Hematopoietic multipotent progenitor cell treated with erythropoietin and hydrocortisone succinate and interleukin-3 and kit ligand, for 15 days (in vitro differentiated cells): ENCODE measurements at regions not wholly inside any gene's neighbourhood (a gene's known extent, or its start where the extent isn't known, plus 50 kb on each side); places are given as distances from the start of the nearest gene placed in this dataset.

Experiments
- DNase-seq: peaks from one replicate; pipeline ENCODE4 v3.0.0-alpha.2; 2015; ENCODE audit warnings: low spot score

DNA sequence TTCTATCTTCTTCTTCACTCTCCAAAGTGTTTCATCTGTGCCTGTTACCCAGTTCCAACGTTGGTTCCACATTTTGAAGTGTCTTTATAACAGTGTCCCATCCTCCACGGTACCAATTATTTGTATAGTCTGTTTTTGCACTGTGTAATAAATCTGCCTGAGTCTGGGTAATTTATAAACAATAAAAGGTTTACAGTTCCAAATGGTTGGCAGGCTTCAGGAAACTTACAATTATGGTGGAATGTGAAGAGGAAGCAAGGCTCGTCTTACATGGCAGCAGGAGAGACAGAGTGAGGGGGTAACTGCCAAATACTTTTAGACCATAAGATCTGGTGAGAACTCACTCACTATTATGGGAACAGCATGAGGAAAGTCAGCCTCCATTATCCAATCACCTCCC, 465.4 kb upstream of the CDH9 start:
- no peak for DNase-seq

GRCh38 chr5:27502236-27502635, 463.9 kb upstream of the CDH9 start:
- DNase-seq: no peak

DNA sequence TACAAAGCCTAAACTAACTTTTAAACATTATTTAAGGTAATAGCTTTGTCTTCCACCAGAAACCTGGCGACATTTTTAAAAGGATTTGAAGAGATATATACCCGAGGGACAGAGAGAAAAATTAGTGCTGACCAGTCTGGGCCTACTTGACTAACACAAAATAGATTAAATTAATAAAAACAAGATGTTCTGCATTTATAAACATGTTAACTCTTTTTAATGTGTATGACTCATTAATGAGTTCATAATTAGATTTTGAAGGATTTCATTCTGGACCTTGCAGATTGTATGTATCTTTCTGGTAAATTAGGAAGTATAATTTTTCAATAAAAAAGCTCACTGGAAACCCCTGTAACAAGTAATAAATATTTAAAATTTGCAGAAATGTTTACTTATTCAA, 459.1 kb upstream of the CDH9 start:
- DNase-seq: no peak

DNA sequence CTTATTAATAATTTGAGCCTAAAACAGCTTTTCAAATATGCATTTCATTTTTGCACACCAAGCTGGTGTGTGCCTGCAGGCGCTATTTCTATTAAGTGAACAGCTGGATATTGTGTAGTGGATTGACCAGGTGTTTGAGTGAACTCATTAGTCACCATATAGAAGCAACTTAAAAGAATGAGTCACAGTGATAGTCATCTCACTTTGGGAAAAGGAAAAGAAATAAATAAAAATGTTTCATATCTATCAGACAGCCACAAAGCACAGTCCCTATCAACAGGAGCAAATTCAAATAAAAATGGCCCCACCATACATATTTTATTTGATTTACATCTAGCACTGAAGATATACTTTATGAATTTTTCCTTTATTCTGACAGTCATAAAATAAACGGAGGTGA, 456.5 kb upstream of the CDH9 start:
- DNase-seq: no peak

DNA sequence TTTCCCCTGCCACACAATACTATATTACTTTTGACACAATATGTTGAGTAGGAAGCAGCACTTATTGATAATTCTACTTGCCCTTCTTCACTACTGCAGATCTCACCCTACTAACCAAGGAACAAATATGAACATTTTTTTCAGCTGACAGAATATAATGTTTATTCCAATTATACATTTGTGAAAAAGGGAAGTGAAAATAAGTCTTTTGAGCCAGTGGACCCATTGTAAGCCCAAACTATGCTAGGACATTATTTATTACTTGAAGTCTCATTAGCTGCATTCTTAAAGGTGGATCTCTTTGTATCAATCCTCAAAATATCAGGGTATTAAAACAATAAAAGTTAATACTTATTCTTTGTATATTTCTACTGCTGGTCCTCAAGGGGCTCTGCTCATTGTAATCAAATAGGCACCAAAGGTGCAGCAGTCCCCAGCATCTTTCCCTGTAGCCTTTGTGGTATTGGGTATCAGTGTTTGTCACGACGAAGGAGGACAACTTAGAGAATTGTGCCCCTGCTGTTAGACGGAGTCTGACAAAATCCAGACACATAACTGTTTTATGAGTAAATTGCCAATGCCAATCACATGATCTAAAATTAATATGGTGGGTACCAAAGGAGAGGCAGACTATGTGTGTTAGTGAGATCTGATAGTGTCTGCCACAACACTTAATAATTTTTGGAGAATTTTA, 453.5 kb upstream of the CDH9 start:
- DNase-seq: no peak

- no peak for DNase-seq
Measured at GRCh38 chr5:27491047-27491446, 452.7 kb upstream of the CDH9 start.

- no peak for DNase-seq
Measured at GRCh38 chr5:27489701-27490100, 451.3 kb upstream of the CDH9 start.

DNA sequence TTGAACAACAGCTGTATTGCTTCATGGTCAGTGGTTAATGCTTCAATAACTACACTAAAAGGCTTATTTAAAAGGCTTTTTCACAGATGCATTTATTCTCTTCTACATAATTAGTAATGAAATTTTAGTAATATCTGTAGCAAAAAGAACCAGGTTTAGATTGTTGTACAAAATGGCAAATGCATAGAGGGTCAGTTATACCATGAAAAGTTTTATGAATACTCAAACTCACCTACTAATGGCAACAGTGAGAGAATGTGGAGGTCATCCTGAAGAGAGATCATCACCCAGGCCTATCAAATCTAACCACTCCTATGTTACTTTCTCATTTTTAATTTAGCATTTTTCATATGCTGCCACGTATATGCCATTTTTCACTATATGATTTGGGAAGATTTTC, 444.3 kb upstream of the CDH9 start:
- no peak for DNase-seq

DNA sequence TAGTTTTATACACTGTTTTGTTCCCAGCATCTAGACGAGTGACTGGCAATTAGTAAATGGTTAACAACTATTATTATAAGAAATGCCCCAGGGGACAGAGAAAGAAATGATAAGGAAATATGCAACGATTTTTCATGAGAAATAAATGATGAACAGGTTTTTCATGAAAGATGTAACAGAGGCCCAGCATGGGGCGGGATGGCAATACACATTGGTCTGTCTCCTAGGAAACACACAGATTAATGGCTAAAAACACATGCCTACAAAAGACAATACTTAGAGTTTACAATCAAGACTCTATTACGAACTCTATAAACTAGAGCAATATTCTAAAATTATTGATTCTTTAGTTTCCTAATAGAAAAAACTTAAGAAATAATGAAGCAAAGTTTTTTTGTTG, 441.5 kb upstream of the CDH9 start:
- no peak for DNase-seq

GRCh38 chr5:27477550-27477949, 439.2 kb upstream of the CDH9 start:
- DNase-seq: no peak

DNA sequence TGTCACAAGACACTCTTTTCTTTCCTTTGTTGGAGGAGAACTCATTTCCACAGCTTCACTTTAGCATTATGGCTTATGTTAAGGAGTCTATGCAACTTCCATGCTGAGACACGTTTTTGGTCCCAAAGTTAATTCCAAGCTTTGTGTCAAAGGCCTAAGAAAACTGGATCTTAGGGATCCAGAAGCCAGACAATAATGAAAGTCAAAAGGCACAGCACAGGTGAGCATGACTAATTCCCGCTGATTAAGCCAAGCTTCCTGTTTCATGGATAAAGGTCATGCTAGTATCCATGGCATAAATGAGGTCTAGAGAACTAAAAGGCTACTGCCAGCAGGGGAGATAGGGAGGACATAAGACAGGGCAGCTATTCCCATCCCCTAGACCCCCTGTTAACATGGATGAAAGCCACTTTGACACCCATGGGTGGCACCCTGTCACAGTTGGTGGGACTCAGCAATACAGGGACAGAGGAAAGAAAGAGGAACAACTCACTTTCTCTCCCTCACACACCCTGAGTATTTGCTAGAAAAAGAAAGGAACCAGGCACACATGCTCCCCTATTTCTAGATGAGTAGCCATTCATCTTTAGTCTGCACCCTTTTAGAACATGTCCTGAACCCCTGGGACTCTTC, 438.1 kb upstream of the CDH9 start:
- no peak for DNase-seq

GRCh38 chr5:27475063-27475462, 436.7 kb upstream of the CDH9 start:
- no peak for DNase-seq

DNA sequence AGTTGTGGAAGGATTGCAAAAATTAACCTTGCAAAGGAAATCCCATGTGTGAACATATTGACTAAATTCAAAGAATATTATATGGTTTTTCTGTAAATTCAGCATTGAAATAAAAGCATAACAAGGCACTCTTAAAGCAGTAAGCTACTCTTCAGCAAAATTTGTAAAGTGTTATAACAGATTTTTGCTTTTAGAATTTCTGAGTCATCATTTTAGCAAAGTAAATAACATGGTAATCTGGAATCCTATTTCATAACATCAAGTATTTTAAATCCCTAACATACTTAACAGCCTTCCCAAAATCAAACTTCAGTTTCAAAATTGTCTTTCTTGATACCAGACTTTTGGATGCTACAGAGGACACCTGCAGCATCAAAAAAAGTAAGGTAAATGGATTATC, 436.0 kb upstream of the CDH9 start:
- DNase-seq: no peak

GRCh38 chr5:27474047-27474309, 435.6 kb upstream of the CDH9 start:
- DNase-seq: no peak

DNA sequence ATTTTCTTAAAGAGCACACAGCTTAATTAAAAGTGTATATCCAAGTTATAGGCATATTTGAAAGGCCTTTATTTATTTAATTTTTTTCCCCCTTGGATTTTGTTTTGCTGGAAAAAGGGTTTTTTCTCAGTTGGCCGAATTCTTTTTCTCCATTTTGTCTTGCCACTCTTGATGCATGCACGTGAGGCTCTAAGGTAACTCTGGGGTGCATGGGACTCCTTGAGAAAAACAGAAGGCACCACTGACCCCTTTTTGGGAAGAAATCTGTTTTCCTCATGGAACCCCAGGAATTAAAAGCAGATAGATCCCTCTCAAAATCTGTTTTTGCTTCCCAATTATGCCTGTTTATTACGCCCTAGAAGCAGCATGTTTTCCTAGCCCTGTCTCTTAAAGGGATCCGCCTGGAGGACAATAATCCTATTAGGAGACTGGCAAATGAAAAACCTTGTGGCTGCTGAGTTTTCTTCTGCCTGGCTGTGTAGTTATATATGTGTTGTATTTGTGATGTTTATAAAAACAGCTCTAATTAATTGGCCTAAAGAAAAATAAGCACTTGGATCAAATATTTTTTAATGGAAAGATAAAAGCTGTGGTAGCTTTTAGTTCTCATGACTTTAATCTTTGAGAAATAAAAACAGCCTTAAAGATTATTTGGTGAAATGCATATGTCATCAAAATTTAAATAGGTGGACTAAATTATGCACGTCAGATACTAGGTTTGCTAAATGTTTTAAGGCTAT, 435.1 kb upstream of the CDH9 start:
- no peak for DNase-seq

- no peak for DNase-seq
Measured at GRCh38 chr5:27472871-27473270, 434.5 kb upstream of the CDH9 start.

- DNase-seq: peak; percentile 15
Measured at GRCh38 chr5:27472000-27472763, 433.8 kb upstream of the CDH9 start.

GRCh38 chr5:27466959-27467358, 428.6 kb upstream of the CDH9 start:
- no peak for DNase-seq

DNA sequence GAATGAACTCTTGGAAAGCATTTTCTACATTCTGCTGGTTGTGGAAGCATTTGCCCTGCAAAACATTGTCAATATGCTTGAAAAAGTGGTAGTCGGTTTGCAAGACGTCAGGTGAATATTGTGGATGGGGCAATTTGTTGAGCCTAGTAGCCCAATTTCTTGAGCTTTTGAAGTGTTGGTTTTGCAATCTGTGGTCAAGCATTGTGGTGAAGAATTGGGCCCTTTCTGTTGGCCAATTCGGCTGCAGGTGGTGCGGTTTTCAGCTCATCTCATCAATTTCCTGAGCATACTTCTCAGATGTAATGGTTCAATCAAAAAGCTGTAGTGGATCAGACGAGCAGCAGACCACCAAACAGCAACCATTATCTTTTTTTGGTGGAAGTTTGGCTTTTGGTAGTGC, 426.8 kb upstream of the CDH9 start:
- no peak for DNase-seq

DNA sequence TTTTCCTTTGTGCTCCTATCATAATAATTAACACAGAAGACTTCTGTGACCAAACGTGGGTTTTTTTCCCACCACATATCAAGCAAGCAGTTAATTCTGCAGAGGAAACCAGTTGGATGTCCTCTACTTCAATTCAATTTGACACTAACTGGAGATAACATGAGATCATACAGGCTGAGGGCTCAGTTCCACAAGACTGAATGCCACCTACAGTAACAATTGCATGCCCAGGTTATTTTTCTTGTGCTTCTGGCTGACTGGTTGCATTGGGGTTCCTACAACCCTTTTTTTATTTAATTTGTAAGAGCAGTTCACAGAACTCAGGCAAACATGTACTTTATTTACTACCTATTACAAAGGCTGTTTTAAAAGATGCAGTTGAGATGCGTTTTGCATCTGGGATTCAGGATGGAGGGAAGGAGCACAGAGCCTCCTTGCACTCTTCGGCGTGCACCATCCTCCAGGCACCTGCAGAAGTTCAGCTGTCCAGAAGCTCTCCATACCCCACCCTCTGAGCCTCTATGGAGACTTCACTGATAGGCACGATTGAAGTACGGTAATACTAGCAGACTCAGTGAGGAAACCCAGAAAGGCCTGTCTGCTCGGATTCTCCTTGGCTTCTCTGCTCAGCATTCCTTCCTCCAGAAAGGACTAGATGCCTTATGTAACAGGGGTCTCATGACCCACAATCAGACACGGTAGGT, 425.2 kb upstream of the CDH9 start:
- DNase-seq: no peak

GRCh38 chr5:27462936-27463335, 424.6 kb upstream of the CDH9 start:
- no peak for DNase-seq

DNA sequence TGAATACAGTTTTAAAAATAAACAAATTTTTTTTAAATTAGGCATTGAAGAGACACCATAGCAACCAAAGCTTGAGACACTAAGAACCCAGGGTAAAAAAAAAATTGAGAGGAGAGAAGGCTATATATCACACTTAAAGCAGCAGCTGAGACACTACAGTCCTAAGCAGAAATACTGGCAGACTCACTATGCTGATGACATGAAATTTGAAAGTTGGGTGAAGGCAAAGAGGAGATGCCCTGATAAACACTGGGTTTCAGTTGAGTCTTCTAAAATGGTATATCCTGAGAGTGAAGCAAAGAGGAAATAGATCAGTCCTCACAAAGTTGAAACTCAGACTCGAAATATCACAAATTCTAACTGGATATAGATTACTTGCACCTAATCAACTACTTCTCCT, 419.9 kb upstream of the CDH9 start:
- DNase-seq: no peak
